ENCODE measurements at regions not wholly inside any gene's neighbourhood (a gene's known extent, or its start where the extent isn't known, plus 50 kb on each side); places are given as distances from the start of the nearest gene placed in this dataset.

GRCh38 chr13:39815345-39816111, 160.1 kb downstream of the COG6 start:
- TF ChIP-seq CTCF (IDR thresholded peaks at IDR 0.05; ENCODE audit: insufficient read depth, low read depth, low read length) (no peak), EZH2 (IDR thresholded peaks at IDR 0.05; ENCODE audit: insufficient read depth, low read length) (no peak)

Measured in astrocyte (in vitro differentiated cells and primary cell).